ENCODE measurements at regions not wholly inside any gene's neighbourhood (a gene's known extent, or its start where the extent isn't known, plus 50 kb on each side); places are given as distances from the start of the nearest gene placed in this dataset.

- no peak for TF ChIP-seq RXRA (IDR thresholded peaks at IDR 0.05; ENCODE audit: insufficient read depth, low read depth, low read length)
- no peak for TF ChIP-seq CTBP2 (IDR thresholded peaks at IDR 0.05; ENCODE audit: borderline replicate concordance, insufficient read depth, insufficient read length, low read length)
- no peak for TF ChIP-seq TAF7 (optimal IDR thresholded peaks at IDR 0.05; ENCODE audit: borderline replicate concordance, low read depth, low read length)
Observed at GRCh38 chr4:143763587-143763986, 63.1 kb upstream of the FREM3 start (continued).

Data from H1 (cell line).